Body of pancreas (tissue), 4 donors: ENCODE measurements at regions not wholly inside any gene's neighbourhood (a gene's known extent, or its start where the extent isn't known, plus 50 kb on each side); places are given as distances from the start of the nearest gene placed in this dataset.

ENCODE experiments used
- CTCF ChIP-seq, 7 experiments: fragments of 450-650 bp in 4 of 7; fragments of 200-600 bp in 3 of 7; sonication (generic) in 3 of 7; IDR thresholded peaks; one replicate each; pipeline ENCODE4 v1.5.1; 2016 to 2019; ENCODE audit warnings: antibody characterized with exemption in 7 of 7
- POLR2A ChIP-seq, 3 donors: fragments of 450-650 bp; IDR thresholded peaks; one replicate each; pipeline ENCODE4 v1.6.1; 2016; ENCODE audit warnings: antibody characterized with exemption in 3 of 3, mild to moderate bottlenecking in 2 of 3

GRCh38 chr12:38053655-38054464 is 262.7 kb upstream of the ALG10B start:
- TF ChIP-seq CTCF (IDR thresholded peaks at IDR 0.05) (peak; percentile 39 to 83 (median 66)), POLR2A (IDR thresholded peaks at IDR 0.05) (no peak)
